GM23248 (cell line): ENCODE measurements at regions not wholly inside any gene's neighbourhood (a gene's known extent, or its start where the extent isn't known, plus 50 kb on each side); places are given as distances from the start of the nearest gene placed in this dataset.

Source experiments
- DNase-seq: peaks from one replicate; pipeline ENCODE4 v3.0.0-alpha.2; 2015
- H2AFZ ChIP-seq: fragments of 200-600 bp; sonication (generic); 2 replicates; pipeline ENCODE4 v1.6.1; 2016; ENCODE audit warnings: antibody characterized with exemption
- H3F3A ChIP-seq: fragments of 200-600 bp; sonication (generic); 2 replicates; pipeline ENCODE4 v1.6.1; 2016; ENCODE audit warnings: mild to moderate bottlenecking, antibody characterized with exemption, mixed run types; ENCODE audit not compliant: insufficient read depth
- H3K27ac ChIP-seq: fragments of 200-600 bp; sonication (generic); 2 replicates; pipeline ENCODE4 v1.5.1; 2016; ENCODE audit warnings: mild to moderate bottlenecking
- H3K27me3 ChIP-seq: fragments of 200-600 bp; sonication (generic); replicated peaks from 2 replicates; pipeline ENCODE4 v1.6.1; 2016; ENCODE audit warnings: mild to moderate bottlenecking; ENCODE audit not compliant: insufficient read depth
- H3K36me3 ChIP-seq: fragments of 200-600 bp; sonication (generic); 2 replicates; pipeline ENCODE4 v1.6.1; 2016; ENCODE audit warnings: low read depth, mild to moderate bottlenecking
- H3K4me1 ChIP-seq: fragments of 200-600 bp; sonication (generic); 2 replicates; pipeline ENCODE4 v1.6.1; 2016; ENCODE audit warnings: mild to moderate bottlenecking; ENCODE audit not compliant: insufficient read depth
- H3K4me2 ChIP-seq: fragments of 200-600 bp; sonication (generic); one replicate; pipeline ENCODE4 v1.6.1; 2016; ENCODE audit warnings: mild to moderate bottlenecking; ENCODE audit not compliant: unreplicated experiment
- H3K4me3 ChIP-seq: fragments of 200-600 bp; sonication (generic); 2 replicates; pipeline ENCODE4 v1.5.1; 2016; ENCODE audit warnings: mild to moderate bottlenecking
- H3K79me2 ChIP-seq: fragments of 200-600 bp; sonication (generic); 2 replicates; pipeline ENCODE4 v1.6.1; 2016; ENCODE audit warnings: mild to moderate bottlenecking; ENCODE audit not compliant: insufficient read depth
- H3K9ac ChIP-seq: fragments of 200-600 bp; sonication (generic); 2 replicates; pipeline ENCODE4 v1.6.1; 2016; ENCODE audit warnings: mild to moderate bottlenecking
- H3K9me2 ChIP-seq: fragments of 200-600 bp; sonication (generic); 2 replicates; pipeline ENCODE4 v1.6.1; 2016; ENCODE audit warnings: mixed run types, mild to moderate bottlenecking, moderate library complexity; ENCODE audit not compliant: insufficient read depth
- H3K9me3 ChIP-seq: fragments of 200-600 bp; sonication (generic); one replicate; pipeline ENCODE4 v1.6.1; 2017; ENCODE audit warnings: low read depth
- H4K20me1 ChIP-seq: fragments of 200-600 bp; sonication (generic); 2 replicates; pipeline ENCODE4 v1.6.0; 2016; ENCODE audit not compliant: insufficient read depth
- EZH2 ChIP-seq: fragments of 200-600 bp; sonication (generic); IDR thresholded peaks from 2 replicates; pipeline ENCODE4 v1.6.1; 2018; ENCODE audit warnings: antibody characterized with exemption, mild to moderate bottlenecking; ENCODE audit not compliant: insufficient read depth, poor library complexity, severe bottlenecking
- EZH2phosphoT487 ChIP-seq: fragments of 200-600 bp; sonication (generic); IDR thresholded peaks from 2 replicates; pipeline ENCODE4 v1.6.1; 2018; ENCODE audit warnings: antibody characterized with exemption, moderate library complexity, mild to moderate bottlenecking, low read depth; ENCODE audit not compliant: insufficient read depth
- WGBS, 2 experiments: methylation state at CpG; one replicate each; pipeline ENCODE4 v1.1.6; 2015 to 2017; ENCODE audit warnings: low lambda C conversion rate in 2 of 2, low coverage in 1 of 2; ENCODE audit errors: missing lambda C conversion rate in 2 of 2; 5-methylcytosine and 5-hydroxymethylcytosine counted together
- in situ Hi-C: fragments of 300-500 bp; cut with MboI; formaldehyde crosslinking; loops from 2 replicates; pipeline ENCODE4 v1.15.0; 2020

DNA sequence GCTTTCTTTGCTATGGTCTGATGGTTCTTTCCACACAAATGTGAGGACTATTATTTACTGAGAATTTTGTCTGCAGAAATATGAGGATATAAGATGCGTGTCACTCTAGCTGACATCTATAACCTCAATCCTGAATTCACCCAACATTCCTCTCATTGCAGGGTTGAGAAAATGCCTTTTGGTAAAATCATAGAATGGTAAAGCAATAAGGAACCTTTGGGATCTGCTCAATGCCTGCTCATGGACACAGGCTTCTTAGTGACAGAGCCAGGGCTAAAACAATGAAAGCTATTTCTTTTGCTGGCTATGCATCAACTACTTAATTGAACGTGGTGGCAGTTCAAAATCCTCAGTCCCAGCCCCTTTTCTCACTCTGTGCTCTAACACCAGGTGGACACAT lies 199.6 kb downstream of the GAS1 start:
- no peak for DNase-seq
- Histone ChIP-seq H3K9ac (no peak overlapping the region), H3K79me2 (no peaks in the 10 kb centered on the region), H2AFZ (no peak overlapping the region), H3K4me3 (no peak overlapping the region), H3K4me1 (no peaks in the 10 kb centered on the region), H4K20me1 (no peaks in the 10 kb centered on the region), H3K9me2 (no peaks in the 10 kb centered on the region), H3K27ac (no peak overlapping the region), H3F3A (no peaks in the 10 kb centered on the region), H3K36me3 (no peaks in the 10 kb centered on the region), H3K4me2 (no peak overlapping the region), H3K9me3 (no peaks in the 10 kb centered on the region), H3K27me3 (no peaks in the 10 kb centered on the region)
- TF ChIP-seq EZH2 (no peak), EZH2phosphoT487 (no peak)
- in situ Hi-C loops = no loop called here
- 44 to 53% methylated on average over 2 of the region's 2 CpGs for WGBS, 2 experiments

DNA sequence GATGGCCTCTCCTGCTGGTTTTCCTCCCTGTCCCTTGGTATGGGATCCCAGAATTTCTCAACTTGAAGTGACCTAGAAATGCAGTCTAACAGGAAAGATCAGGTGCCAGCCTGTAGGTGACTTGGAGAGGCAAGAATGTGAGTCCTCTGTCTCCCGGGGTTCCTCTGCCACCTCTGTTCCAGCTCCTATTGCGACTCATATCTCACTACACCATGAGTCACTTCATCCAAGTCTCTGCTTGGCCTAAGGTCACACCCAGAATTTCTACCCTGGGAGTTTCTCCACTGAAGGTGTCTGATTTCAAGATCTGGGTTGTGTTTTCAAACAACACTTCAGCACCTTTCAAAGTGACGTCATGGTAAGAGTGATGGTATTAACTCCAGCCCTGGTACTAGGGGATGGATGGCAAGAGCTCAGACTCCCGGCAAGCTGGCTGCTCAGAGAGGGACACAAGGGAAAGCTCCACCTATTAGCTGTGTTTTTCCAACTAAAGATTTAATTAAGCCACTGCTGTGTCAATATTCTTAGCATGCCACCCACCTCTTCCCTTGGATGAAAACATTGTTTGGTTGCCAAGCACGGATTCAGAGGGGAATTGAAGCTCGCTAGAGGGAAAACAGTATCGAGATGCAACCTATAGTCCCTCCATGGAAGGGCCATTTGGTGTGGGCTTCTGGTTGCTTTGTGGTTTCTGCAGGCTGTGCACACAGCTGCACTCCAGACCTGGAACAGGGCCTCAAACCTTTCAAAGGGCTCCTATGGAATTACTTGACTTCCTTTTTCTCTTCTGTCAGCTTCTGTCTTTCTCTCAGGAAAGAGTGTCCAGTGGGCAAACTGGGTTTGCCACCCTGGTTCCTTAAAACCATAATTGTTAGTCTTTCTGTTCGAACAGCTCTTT lies 205.7 kb downstream of the GAS1 start:
- Histone ChIP-seq H3K27ac (0 out of 2 replicates have a peak overlapping the region, but pooled peaks have one; percentile 21), H2AFZ (no peak overlapping the region), H3K36me3 (no peaks in the 10 kb centered on the region), H3K79me2 (no peaks in the 10 kb centered on the region), H3K9ac (no peak overlapping the region), H3K9me2 (no peaks in the 10 kb centered on the region), H3K9me3 (no peaks in the 10 kb centered on the region), H3K4me1 (peaks cover 10% of the 10 kb centered on the region), H3K27me3 (no peaks in the 10 kb centered on the region), H4K20me1 (no peaks in the 10 kb centered on the region), H3K4me3 (no peak overlapping the region), H3F3A (peaks cover 4% of the 10 kb centered on the region; the same call in 1 of the 2 replicates), H3K4me2 (no peak overlapping the region)
- WGBS, 2 experiments = 63 to 64% methylated on average over 8 of the region's 8 CpGs
- TF ChIP-seq EZH2 (no peak), EZH2phosphoT487 (no peak)
- in situ Hi-C loops = no loop called here
- DNase-seq = peak; percentile 81

DNA sequence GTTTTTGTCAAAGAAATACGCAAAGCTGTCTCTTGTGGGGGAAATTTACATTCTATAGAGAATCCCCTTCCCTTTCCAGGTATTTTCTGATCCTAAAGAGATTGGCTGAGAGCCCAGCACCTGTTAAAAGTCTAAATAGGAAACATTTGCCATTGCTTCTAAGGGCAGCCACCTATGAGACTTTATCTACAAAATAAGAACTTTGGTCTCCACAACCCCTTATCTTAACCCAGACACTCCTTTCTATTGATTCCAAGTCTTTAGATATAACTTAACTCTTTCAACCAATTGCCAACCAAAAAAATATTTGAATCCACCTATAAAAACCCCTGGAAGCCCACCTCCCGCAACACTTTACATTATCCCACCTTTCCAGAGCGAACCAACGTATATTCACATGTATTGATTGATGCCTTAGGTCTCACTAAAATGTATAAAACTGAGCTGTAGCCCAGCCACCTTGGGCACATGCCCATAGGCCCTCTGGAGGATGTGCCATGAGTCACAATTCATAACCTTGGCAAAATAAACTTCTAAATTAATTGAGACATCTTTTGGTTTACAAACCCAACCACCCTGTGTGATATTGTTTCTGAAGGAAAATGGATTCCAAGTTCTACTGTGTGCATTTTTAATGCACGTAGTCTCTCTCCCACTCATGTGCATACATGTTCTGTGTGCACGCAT lies 211.4 kb downstream of the GAS1 start:
- Histone ChIP-seq H3K36me3 (no peaks in the 10 kb centered on the region), H3K9me2 (no peaks in the 10 kb centered on the region), H4K20me1 (no peaks in the 10 kb centered on the region), H3K27me3 (no peaks in the 10 kb centered on the region), H3F3A (peaks cover 34% of the 10 kb centered on the region), H3K79me2 (no peaks in the 10 kb centered on the region), H3K9me3 (no peaks in the 10 kb centered on the region), H2AFZ (no peak overlapping the region), H3K4me3 (no peak overlapping the region), H3K4me2 (no peak overlapping the region), H3K27ac (no peak overlapping the region), H3K4me1 (peaks cover 46% of the 10 kb centered on the region), H3K9ac (no peak overlapping the region)
- peak; percentile 43 for DNase-seq
- TF ChIP-seq EZH2 = no peak
- TF ChIP-seq EZH2phosphoT487 = no peak
- in situ Hi-C loops = no loop called here
- 74 to 76% methylated on average over 6 of the region's 6 CpGs for WGBS, 2 experiments

DNA sequence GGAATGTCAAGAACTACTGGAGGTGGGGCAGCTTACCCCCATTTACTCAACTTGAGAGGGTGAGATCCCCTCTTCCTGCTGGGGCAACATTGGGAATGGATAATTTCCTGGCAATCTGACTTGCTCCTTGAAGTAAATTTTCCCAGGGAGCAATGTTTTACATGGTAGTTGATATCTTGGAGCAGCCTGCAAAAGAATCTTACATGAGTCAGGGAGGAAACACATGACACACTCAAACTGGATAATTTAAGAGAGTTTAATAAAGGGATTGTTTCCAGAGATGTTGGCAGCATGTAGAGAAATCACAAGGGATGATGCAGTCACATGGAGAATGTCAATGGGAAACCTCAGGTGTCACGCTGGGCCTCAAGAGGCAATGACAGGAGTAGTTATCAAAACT lies 212.5 kb downstream of the GAS1 start:
- H4K20me1 ChIP-seq = no peaks in the 10 kb centered on the region
- H3K4me3 ChIP-seq = no peak overlapping the region
- no peaks in the 10 kb centered on the region for H3K9me3 ChIP-seq
- peaks cover 34% of the 10 kb centered on the region for H3F3A ChIP-seq
- no peaks in the 10 kb centered on the region for H3K79me2 ChIP-seq
- peaks cover 51% of the 10 kb centered on the region for H3K4me1 ChIP-seq
- peak; percentile 82 for DNase-seq
- no peaks in the 10 kb centered on the region for H3K9me2 ChIP-seq
- TF ChIP-seq EZH2phosphoT487 (no peak), EZH2 (no peak)
- no peak overlapping the region for H2AFZ ChIP-seq
- no peaks in the 10 kb centered on the region for H3K27me3 ChIP-seq
- in situ Hi-C loops = loop anchor here (5.0 kb wide), 1 partner anchor 48 kb away; no protein-coding TSS in a partner anchor
- 7% methylated on average over 1 of the region's 1 CpG for WGBS, 2 experiments
- peak overlapping the region; percentile 48 for H3K27ac ChIP-seq
- no peaks in the 10 kb centered on the region for H3K36me3 ChIP-seq
- no peak overlapping the region for H3K4me2 ChIP-seq
- H3K9ac ChIP-seq = no peak overlapping the region
